CD14-positive monocyte (primary cell): ENCODE measurements at regions not wholly inside any gene's neighbourhood (a gene's known extent, or its start where the extent isn't known, plus 50 kb on each side); places are given as distances from the start of the nearest gene placed in this dataset.

ENCODE experiments used
- DNase-seq, 3 donors: peaks; one replicate each; pipeline ENCODE4 v3.0.0-alpha.2; 2011 to 2022
- H2AFZ ChIP-seq: 2 replicates; pipeline ENCODE4 v1.6.0; 2012; ENCODE audit warnings: mild to moderate bottlenecking, low read depth, low read length, inconsistent platforms; ENCODE audit not compliant: insufficient read depth, poor library complexity, severe bottlenecking
- H3K27ac ChIP-seq, 2 donors: 1 replicate in 1 of 2; 2 replicates in 1 of 2; pipeline ENCODE4 v1.5.1; 2012 to 2013; ENCODE audit warnings: low read length in 2 of 2, control low read depth in 1 of 2, inconsistent platforms in 1 of 2, low read depth in 1 of 2, mild to moderate bottlenecking in 1 of 2
- H3K27me3 ChIP-seq, 2 donors: one replicate each; pipeline versions ENCODE4 v1.6.0 to v1.6.1; 2011 to 2013; ENCODE audit warnings: low read length in 2 of 2; ENCODE audit not compliant: control insufficient read depth in 2 of 2, insufficient read depth in 2 of 2
- H3K36me3 ChIP-seq, 2 donors: replicated peaks in 1 of 2; 1 replicate in 1 of 2; 2 replicates in 1 of 2; pipeline versions ENCODE4 v1.5.1 to v1.6.1; 2012 to 2013; ENCODE audit warnings: low read length in 2 of 2, control low read depth in 1 of 2, inconsistent platforms in 1 of 2, mild to moderate bottlenecking in 1 of 2; ENCODE audit not compliant: insufficient read depth in 2 of 2, control insufficient read depth in 1 of 2
- H3K4me1 ChIP-seq, 2 donors: 1 replicate in 1 of 2; 2 replicates in 1 of 2; pipeline versions ENCODE4 v1.5.1 to v1.6.1; 2012 to 2013; ENCODE audit warnings: low read length in 2 of 2, control low read depth in 1 of 2, inconsistent platforms in 1 of 2, mild to moderate bottlenecking in 1 of 2, moderate library complexity in 1 of 2; ENCODE audit not compliant: insufficient read depth in 2 of 2, control insufficient read depth in 1 of 2
- H3K4me2 ChIP-seq: replicated peaks from 2 replicates; pipeline ENCODE3; 2012; ENCODE audit warnings: low read length, moderate library complexity, mild to moderate bottlenecking; ENCODE audit not compliant: poor library complexity, severe bottlenecking; ENCODE audit errors: extremely low read depth
- H3K4me3 ChIP-seq, 3 experiments: fragments of 200-600 bp in 1 of 3; sonication (generic) in 1 of 3; replicated peaks in 1 of 3; 1 replicate in 2 of 3; 2 replicates in 1 of 3; pipeline ENCODE4 v1.5.1; 2011 to 2013; ENCODE audit warnings: low read length in 3 of 3, mild to moderate bottlenecking in 3 of 3, control low read depth in 2 of 3, low read depth in 2 of 3, inconsistent platforms in 1 of 3, moderate library complexity in 1 of 3
- H3K79me2 ChIP-seq: 2 replicates; pipeline ENCODE4 v1.6.0; 2012; ENCODE audit warnings: mild to moderate bottlenecking, control low read depth, inconsistent platforms, low read length, moderate library complexity; ENCODE audit not compliant: insufficient read depth
- H3K9ac ChIP-seq: 2 replicates; pipeline ENCODE4 v1.6.0; 2017; ENCODE audit warnings: low read length, mild to moderate bottlenecking; ENCODE audit not compliant: insufficient read depth, poor library complexity, severe bottlenecking
- H3K9me3 ChIP-seq, 2 donors: replicated peaks in 1 of 2; 1 replicate in 1 of 2; 2 replicates in 1 of 2; pipeline versions ENCODE4 v1.5.1 to v1.6.1; 2012 to 2013; ENCODE audit warnings: low read length in 2 of 2, control low read depth in 1 of 2; ENCODE audit not compliant: control insufficient read depth in 1 of 2, insufficient read depth in 1 of 2
- H4K20me1 ChIP-seq: 2 replicates; pipeline ENCODE4 v1.6.0; 2012; ENCODE audit warnings: mild to moderate bottlenecking, low read length, control low read depth, moderate library complexity; ENCODE audit not compliant: insufficient read depth
- H3K27ac Mint-ChIP-seq, 7 donors: one replicate each; pipeline ENCODE4 v1.8.0; 2020; ENCODE audit warnings: mild to moderate bottlenecking in 7 of 7, mixed read lengths in 7 of 7, moderate library complexity in 6 of 7, inconsistent platforms in 2 of 7
- H3K27me3 Mint-ChIP-seq, 3 donors: one replicate each; pipeline ENCODE4 v1.8.0; 2021 to 2022; ENCODE audit warnings: low read depth in 3 of 3, mild to moderate bottlenecking in 3 of 3, mixed read lengths in 3 of 3, moderate library complexity in 3 of 3, inconsistent platforms in 1 of 3
- H3K36me3 Mint-ChIP-seq, 2 donors: one replicate each; pipeline ENCODE4 v1.8.0; 2020; ENCODE audit warnings: mixed read lengths in 2 of 2, inconsistent platforms in 1 of 2, mild to moderate bottlenecking in 1 of 2
- H3K4me1 Mint-ChIP-seq: one replicate; pipeline ENCODE4 v1.8.0; 2020; ENCODE audit warnings: mild to moderate bottlenecking, mixed read lengths
- H3K4me3 Mint-ChIP-seq, 2 donors: one replicate each; pipeline ENCODE4 v1.8.0; 2020; ENCODE audit warnings: mild to moderate bottlenecking in 2 of 2, mixed read lengths in 2 of 2, moderate library complexity in 1 of 2
- H3K9me3 Mint-ChIP-seq, 7 donors: one replicate each; pipeline ENCODE4 v1.8.0; 2020 to 2022; ENCODE audit warnings: mixed read lengths in 7 of 7, mild to moderate bottlenecking in 6 of 7, moderate library complexity in 6 of 7, inconsistent platforms in 2 of 7
- WGBS: methylation state at CpG from one replicate; pipeline ENCODE4 v1.1.5; 2013; ENCODE audit warnings: missing lambda C conversion rate; ENCODE audit not compliant: insufficient coverage; 5-methylcytosine and 5-hydroxymethylcytosine counted together
- intact Hi-C, 2 donors: fragments of 100-400 bp; cut with micrococcal nuclease; formaldehyde crosslinking; loops; one replicate each; pipeline versions ENCODE4 v1.15.0 to v1.15.1; 2023
- TF ChIP-seq, protein P1 (sequence below): fragments of 200-600 bp; IDR thresholded peaks from one replicate; pipeline ENCODE4 v1.8.0; 2022; ENCODE audit warnings: antibody characterized with exemption, mild to moderate bottlenecking

DNA sequence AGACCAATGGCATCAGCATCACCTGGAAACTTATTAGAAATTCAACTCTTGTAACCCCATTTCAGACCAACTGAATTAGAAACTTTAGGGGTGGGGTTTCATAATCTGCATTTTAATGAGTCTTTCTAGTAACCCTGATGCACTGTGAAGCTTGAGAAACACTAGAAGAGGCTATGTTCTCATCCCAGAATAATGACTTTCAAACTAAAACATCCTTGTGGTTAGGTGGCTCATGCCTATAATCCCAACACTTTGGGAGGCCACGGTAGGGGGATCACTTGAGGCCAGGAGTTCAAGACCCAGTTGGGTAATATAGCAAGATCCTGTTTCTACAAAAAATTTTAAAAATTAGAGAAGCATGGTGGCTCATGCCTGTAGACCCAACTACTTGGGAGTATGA lies 402.4 kb downstream of the DLEU7 start:
- intact Hi-C loops = no loop called here
- WGBS = no CpG with 5 or more reads among the region's 1 CpG
- H3K27me3 Mint-ChIP-seq = peaks cover 0 to 2% (median 0%) of the 10 kb centered on the region in 3 donors
- peaks cover 5% of the 10 kb centered on the region for H3K4me1 Mint-ChIP-seq
- H3K79me2 ChIP-seq = no peaks in the 10 kb centered on the region
- H3K9ac ChIP-seq = no peak overlapping the region
- DNase-seq = no peak
- no peaks in the 10 kb centered on the region for H4K20me1 ChIP-seq
- H3K27me3 ChIP-seq = no peaks in the 10 kb centered on the region
- no peaks in the 10 kb centered on the region for H3K36me3 Mint-ChIP-seq
- no peak overlapping the region for H2AFZ ChIP-seq
- no peak overlapping the region for H3K27ac ChIP-seq
- H3K9me3 ChIP-seq = no peaks in the 10 kb centered on the region
- TF ChIP-seq, protein P1, sequence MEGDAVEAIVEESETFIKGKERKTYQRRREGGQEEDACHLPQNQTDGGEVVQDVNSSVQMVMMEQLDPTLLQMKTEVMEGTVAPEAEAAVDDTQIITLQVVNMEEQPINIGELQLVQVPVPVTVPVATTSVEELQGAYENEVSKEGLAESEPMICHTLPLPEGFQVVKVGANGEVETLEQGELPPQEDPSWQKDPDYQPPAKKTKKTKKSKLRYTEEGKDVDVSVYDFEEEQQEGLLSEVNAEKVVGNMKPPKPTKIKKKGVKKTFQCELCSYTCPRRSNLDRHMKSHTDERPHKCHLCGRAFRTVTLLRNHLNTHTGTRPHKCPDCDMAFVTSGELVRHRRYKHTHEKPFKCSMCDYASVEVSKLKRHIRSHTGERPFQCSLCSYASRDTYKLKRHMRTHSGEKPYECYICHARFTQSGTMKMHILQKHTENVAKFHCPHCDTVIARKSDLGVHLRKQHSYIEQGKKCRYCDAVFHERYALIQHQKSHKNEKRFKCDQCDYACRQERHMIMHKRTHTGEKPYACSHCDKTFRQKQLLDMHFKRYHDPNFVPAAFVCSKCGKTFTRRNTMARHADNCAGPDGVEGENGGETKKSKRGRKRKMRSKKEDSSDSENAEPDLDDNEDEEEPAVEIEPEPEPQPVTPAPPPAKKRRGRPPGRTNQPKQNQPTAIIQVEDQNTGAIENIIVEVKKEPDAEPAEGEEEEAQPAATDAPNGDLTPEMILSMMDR = no peak
- H3K4me3 Mint-ChIP-seq = no peak overlapping the region
- no peak overlapping the region for H3K4me2 ChIP-seq
- no peak overlapping the region for H3K4me3 ChIP-seq
- H3K36me3 ChIP-seq = no peaks in the 10 kb centered on the region
- H3K4me1 ChIP-seq = no peaks in the 10 kb centered on the region
- peaks cover 0 to 2% (median 0%) of the 10 kb centered on the region in 7 donors for H3K9me3 Mint-ChIP-seq
- H3K27ac Mint-ChIP-seq = no peak overlapping the region

DNA sequence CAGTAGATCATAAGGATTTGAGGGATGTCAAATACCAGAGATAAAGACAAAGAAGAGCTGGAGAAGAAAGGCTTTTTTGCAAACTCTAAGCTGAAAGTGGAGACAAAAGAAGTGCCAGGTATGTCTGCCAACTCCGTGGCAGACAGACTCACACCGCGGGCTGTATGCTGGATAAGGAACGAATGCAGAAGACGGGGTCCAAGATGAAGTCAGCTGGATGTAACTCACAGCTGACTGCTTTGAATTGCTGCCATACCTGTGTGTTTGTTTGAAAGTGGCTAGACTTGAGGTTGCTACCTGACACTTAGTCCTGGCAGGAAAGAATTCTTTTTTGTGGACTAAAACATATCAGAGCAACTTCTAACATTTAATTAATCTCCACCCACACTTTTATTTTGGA lies 398.8 kb downstream of the DLEU7 start:
- Histone ChIP-seq H3K9ac (no peak overlapping the region), H3K4me1 (no peaks in the 10 kb centered on the region), H4K20me1 (no peaks in the 10 kb centered on the region), H3K27me3 (no peaks in the 10 kb centered on the region), H3K4me3 (no peak overlapping the region), H3K36me3 (no peaks in the 10 kb centered on the region), H3K79me2 (no peaks in the 10 kb centered on the region), H3K9me3 (no peaks in the 10 kb centered on the region), H3K27ac (no peak overlapping the region), H3K4me2 (no peak overlapping the region), H2AFZ (no peak overlapping the region)
- Mint-ChIP-seq H3K27me3 (peaks cover 0 to 7% (median 2%) of the 10 kb centered on the region in 3 donors), H3K36me3 (no peaks in the 10 kb centered on the region), H3K9me3 (peaks cover 0 to 4% (median 0%) of the 10 kb centered on the region in 7 donors), H3K4me1 (peaks cover 9% of the 10 kb centered on the region), H3K27ac (no peak overlapping the region), H3K4me3 (no peak overlapping the region)
- no peak for DNase-seq
- TF ChIP-seq, protein P1 = no peak
- intact Hi-C loops = no loop called here
- 99% methylated on average over 5 of the region's 5 CpGs for WGBS
